WI38 (cell line): ENCODE measurements at regions not wholly inside any gene's neighbourhood (a gene's known extent, or its start where the extent isn't known, plus 50 kb on each side); places are given as distances from the start of the nearest gene placed in this dataset.
A peak's percentile ranks its signal among the peaks of the same experiment; 100 is the strongest.

Experiments used
- H3K4me3 ChIP-seq: 2 replicates; pipeline ENCODE4 v1.5.1; 2011; ENCODE audit warnings: low read depth, mild to moderate bottlenecking, control low read depth, low read length
- TF ChIP-seq, protein P1 (sequence below): IDR thresholded peaks from 2 replicates; pipeline ENCODE4 v1.5.1; 2012; ENCODE audit warnings: low read depth, mild to moderate bottlenecking, control low read depth, low read length

DNA sequence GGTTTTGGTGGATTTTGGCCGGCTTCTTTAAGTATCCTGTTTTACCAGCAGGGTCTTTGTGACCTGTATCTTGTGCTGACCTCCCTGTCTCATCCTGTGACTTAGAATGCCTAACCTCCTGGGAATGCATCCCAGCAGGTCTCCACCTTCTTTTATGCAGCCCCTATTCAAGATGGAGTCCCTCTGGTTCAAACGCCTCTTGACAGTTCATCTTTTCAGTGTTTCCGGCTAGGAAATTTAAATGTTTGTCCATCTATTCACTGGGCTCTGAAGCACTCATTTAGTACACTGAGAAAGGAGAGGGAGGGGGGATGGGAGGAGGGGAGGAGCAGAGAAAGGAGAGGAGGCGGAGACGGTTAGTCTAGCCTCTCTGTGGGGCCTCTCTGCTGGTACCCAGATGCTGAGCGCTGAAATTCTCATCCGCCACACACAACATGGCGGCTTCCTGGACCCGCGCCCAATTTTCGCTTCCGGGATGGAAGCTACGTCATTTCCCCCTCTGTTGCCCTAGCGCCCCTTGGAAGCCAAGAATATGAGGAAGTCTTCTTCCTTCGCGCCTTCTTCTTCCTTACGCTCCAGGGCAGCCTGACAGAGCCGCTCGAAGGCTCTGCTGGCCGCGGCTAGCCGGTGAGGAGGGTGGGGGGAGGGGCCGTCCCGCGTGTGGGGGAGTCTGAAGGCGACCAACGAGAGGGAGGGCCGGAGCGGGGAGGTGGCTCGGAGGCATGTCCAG lies 69.0 kb upstream of the SYT13 start:
- TF ChIP-seq, protein P1, sequence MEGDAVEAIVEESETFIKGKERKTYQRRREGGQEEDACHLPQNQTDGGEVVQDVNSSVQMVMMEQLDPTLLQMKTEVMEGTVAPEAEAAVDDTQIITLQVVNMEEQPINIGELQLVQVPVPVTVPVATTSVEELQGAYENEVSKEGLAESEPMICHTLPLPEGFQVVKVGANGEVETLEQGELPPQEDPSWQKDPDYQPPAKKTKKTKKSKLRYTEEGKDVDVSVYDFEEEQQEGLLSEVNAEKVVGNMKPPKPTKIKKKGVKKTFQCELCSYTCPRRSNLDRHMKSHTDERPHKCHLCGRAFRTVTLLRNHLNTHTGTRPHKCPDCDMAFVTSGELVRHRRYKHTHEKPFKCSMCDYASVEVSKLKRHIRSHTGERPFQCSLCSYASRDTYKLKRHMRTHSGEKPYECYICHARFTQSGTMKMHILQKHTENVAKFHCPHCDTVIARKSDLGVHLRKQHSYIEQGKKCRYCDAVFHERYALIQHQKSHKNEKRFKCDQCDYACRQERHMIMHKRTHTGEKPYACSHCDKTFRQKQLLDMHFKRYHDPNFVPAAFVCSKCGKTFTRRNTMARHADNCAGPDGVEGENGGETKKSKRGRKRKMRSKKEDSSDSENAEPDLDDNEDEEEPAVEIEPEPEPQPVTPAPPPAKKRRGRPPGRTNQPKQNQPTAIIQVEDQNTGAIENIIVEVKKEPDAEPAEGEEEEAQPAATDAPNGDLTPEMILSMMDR = no peak
- peak overlapping the region; percentile 54 for H3K4me3 ChIP-seq

DNA sequence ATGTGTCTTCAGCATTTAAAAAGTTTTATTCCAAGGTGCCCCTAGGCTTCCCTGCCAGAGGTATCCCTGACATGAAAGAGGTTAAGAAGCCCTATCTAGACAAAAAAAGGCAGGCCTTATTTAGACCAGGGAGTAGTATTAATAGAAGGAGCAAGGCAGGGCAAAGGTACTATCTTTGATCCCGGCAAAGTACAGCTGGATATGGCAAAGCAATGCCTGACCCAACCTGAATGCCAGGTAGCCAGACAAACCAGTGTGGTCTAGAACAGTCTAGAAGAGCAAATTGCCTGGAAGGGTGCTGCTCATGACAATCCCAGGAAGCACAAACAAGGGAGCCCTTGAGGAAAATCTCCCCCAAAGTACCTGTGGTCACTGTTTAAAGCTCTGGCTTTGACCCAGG lies 62.6 kb upstream of the SYT13 start:
- no peak overlapping the region for H3K4me3 ChIP-seq
- TF ChIP-seq, protein P1 = no peak

- TF ChIP-seq, protein P1 = no peak
- no peak overlapping the region for H3K4me3 ChIP-seq
Measured at GRCh38 chr11:45347348-45348082, 61.4 kb upstream of the SYT13 start.

- TF ChIP-seq, protein P1 = no peak
- no peak overlapping the region for H3K4me3 ChIP-seq
Measured at GRCh38 chr11:45345491-45345890, 59.4 kb upstream of the SYT13 start.

GRCh38 chr11:45344028-45344427 lies 57.9 kb upstream of the SYT13 start:
- H3K4me3 ChIP-seq = no peak overlapping the region
- TF ChIP-seq, protein P1 = no peak

DNA sequence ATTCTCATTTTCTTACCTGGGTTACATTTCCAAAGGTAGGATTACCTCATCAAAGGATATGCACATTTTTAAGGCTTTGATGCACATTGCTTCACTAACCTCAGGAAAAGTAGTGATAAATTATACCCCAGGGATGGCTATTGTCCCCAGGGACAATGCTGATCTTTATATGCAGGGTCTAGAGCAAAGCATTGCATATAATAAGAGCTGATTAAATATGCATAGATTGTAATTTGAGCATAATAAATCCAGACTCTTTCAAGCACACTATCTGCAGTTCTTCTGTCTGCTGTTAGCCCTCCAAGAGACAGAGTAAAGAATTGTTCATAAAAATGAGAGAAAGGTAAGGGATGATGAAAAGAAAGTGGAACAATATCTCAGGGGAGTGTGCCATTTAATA lies 57.3 kb upstream of the SYT13 start:
- H3K4me3 ChIP-seq = no peak overlapping the region
- TF ChIP-seq, protein P1 = no peak

GRCh38 chr11:45341372-45341771 lies 55.2 kb upstream of the SYT13 start:
- H3K4me3 ChIP-seq = no peak overlapping the region
- TF ChIP-seq, protein P1 = no peak
